ENCODE measurements at regions not wholly inside any gene's neighbourhood (a gene's known extent, or its start where the extent isn't known, plus 50 kb on each side); places are given as distances from the start of the nearest gene placed in this dataset.

DNA sequence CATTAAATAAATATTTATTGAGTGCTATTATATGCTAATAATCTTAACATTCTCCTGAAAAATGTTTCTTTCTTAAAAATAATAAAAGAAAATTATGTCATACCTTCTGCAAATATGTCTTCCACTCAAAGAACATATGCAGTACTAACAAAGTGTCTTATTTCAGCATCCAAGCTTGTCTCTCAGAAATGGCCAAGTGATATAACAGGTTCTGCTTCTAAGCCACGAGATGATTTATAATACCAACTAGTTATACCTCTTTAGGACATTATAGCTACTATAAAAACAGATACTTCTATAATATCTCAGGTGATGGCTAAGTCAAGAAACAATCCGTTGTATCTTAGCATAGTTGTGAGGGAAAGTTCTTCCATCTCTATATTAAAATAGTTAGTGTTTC lies 128.1 kb upstream of the ARID2 start:
- Histone ChIP-seq H3K27me3 (ENCODE audit: insufficient read depth, poor library complexity, severe bottlenecking) (no peaks in the 10 kb centered on the region), H3K4me3 (replicated peaks; ENCODE audit: insufficient read depth, low read length) (no peak overlapping the region), H3K27ac (replicated peaks) (no peak overlapping the region)
- TF ChIP-seq POLR2AphosphoS5 (IDR thresholded peaks at IDR 0.05; ENCODE audit: low read depth): no peak
- no peak for TF ChIP-seq GABPA (IDR thresholded peaks at IDR 0.05; ENCODE audit: low read depth)
- TF ChIP-seq, protein P1, sequence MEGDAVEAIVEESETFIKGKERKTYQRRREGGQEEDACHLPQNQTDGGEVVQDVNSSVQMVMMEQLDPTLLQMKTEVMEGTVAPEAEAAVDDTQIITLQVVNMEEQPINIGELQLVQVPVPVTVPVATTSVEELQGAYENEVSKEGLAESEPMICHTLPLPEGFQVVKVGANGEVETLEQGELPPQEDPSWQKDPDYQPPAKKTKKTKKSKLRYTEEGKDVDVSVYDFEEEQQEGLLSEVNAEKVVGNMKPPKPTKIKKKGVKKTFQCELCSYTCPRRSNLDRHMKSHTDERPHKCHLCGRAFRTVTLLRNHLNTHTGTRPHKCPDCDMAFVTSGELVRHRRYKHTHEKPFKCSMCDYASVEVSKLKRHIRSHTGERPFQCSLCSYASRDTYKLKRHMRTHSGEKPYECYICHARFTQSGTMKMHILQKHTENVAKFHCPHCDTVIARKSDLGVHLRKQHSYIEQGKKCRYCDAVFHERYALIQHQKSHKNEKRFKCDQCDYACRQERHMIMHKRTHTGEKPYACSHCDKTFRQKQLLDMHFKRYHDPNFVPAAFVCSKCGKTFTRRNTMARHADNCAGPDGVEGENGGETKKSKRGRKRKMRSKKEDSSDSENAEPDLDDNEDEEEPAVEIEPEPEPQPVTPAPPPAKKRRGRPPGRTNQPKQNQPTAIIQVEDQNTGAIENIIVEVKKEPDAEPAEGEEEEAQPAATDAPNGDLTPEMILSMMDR (IDR thresholded peaks at IDR 0.05; ENCODE audit: insufficient read depth, low read length): no peak
- TF ChIP-seq SPI1 (IDR thresholded peaks at IDR 0.05; ENCODE audit: borderline replicate concordance, low read depth): no peak
- TF ChIP-seq, protein P2, sequence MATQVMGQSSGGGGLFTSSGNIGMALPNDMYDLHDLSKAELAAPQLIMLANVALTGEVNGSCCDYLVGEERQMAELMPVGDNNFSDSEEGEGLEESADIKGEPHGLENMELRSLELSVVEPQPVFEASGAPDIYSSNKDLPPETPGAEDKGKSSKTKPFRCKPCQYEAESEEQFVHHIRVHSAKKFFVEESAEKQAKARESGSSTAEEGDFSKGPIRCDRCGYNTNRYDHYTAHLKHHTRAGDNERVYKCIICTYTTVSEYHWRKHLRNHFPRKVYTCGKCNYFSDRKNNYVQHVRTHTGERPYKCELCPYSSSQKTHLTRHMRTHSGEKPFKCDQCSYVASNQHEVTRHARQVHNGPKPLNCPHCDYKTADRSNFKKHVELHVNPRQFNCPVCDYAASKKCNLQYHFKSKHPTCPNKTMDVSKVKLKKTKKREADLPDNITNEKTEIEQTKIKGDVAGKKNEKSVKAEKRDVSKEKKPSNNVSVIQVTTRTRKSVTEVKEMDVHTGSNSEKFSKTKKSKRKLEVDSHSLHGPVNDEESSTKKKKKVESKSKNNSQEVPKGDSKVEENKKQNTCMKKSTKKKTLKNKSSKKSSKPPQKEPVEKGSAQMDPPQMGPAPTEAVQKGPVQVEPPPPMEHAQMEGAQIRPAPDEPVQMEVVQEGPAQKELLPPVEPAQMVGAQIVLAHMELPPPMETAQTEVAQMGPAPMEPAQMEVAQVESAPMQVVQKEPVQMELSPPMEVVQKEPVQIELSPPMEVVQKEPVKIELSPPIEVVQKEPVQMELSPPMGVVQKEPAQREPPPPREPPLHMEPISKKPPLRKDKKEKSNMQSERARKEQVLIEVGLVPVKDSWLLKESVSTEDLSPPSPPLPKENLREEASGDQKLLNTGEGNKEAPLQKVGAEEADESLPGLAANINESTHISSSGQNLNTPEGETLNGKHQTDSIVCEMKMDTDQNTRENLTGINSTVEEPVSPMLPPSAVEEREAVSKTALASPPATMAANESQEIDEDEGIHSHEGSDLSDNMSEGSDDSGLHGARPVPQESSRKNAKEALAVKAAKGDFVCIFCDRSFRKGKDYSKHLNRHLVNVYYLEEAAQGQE (IDR thresholded peaks at IDR 0.05; ENCODE audit: insufficient replicate concordance, low read depth): no peak
- DNase-seq (ENCODE audit: low read depth in 1 of 2, low spot score in 1 of 2): no peak

DNA sequence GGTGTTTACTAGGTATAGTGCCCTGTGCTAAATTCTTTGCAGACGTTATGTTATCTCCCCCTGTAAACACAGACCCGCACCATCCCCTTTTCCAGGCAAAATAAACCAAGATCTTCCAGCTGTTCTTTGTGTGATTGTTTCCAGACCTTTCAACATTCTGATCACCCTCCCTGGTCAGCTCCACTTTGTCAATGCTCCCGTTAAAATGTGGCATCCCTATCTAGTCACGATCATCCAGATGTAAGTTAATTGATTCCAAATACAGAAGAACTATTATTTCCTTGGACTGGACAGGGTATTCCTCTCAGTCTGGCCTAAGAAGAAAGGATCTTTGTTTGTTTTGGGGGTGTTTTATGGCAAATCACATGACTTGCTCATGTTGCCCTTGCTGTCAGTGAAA lies 127.6 kb upstream of the ARID2 start:
- no peaks in the 10 kb centered on the region for H3K27me3 ChIP-seq (ENCODE audit: insufficient read depth, poor library complexity, severe bottlenecking)
- no peak overlapping the region for H3K27ac ChIP-seq (replicated peaks)
- TF ChIP-seq, protein P2 (IDR thresholded peaks at IDR 0.05; ENCODE audit: insufficient replicate concordance, low read depth): no peak
- TF ChIP-seq, protein P1 (IDR thresholded peaks at IDR 0.05; ENCODE audit: insufficient read depth, low read length): no peak
- no peak for TF ChIP-seq GABPA (IDR thresholded peaks at IDR 0.05; ENCODE audit: low read depth)
- no peak for TF ChIP-seq POLR2AphosphoS5 (IDR thresholded peaks at IDR 0.05; ENCODE audit: low read depth)
- no peak for TF ChIP-seq SPI1 (IDR thresholded peaks at IDR 0.05; ENCODE audit: borderline replicate concordance, low read depth)
- no peak overlapping the region for H3K4me3 ChIP-seq (replicated peaks; ENCODE audit: insufficient read depth, low read length)
- no peak for DNase-seq (ENCODE audit: low read depth in 1 of 2, low spot score in 1 of 2)

DNA sequence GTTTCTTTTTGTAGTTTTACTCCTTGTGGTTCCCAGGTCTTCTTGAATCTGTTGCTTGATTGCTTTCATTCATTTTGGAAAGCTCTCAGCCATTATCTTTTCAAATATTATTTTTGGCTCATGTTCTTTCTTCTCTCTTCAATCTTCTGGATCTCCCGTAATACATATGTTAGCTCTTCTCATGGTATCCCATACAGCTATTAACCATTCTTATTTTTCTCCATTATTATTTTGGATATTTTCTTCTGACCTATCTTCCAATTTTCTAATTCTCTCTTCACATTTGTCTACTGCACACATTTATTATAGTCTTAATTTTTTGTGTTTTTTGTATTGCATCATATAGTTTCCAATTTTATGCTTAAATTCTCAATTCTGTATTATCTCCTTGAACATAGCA lies 123.9 kb upstream of the ARID2 start:
- Histone ChIP-seq H3K27me3 (ENCODE audit: insufficient read depth, poor library complexity, severe bottlenecking) (no peaks in the 10 kb centered on the region), H3K27ac (replicated peaks) (no peak overlapping the region), H3K4me3 (replicated peaks; ENCODE audit: insufficient read depth, low read length) (no peak overlapping the region)
- TF ChIP-seq GABPA (IDR thresholded peaks at IDR 0.05; ENCODE audit: low read depth) (no peak), SPI1 (IDR thresholded peaks at IDR 0.05; ENCODE audit: borderline replicate concordance, low read depth) (no peak), POLR2AphosphoS5 (IDR thresholded peaks at IDR 0.05; ENCODE audit: low read depth) (no peak)
- TF ChIP-seq, protein P1 (IDR thresholded peaks at IDR 0.05; ENCODE audit: insufficient read depth, low read length): no peak
- TF ChIP-seq, protein P2 (IDR thresholded peaks at IDR 0.05; ENCODE audit: insufficient replicate concordance, low read depth): no peak
- DNase-seq (ENCODE audit: low read depth in 1 of 2, low spot score in 1 of 2): no peak

Measured in HL-60 (cell line).